ENCODE measurements at regions not wholly inside any gene's neighbourhood (a gene's known extent, or its start where the extent isn't known, plus 50 kb on each side); places are given as distances from the start of the nearest gene placed in this dataset.

DNA sequence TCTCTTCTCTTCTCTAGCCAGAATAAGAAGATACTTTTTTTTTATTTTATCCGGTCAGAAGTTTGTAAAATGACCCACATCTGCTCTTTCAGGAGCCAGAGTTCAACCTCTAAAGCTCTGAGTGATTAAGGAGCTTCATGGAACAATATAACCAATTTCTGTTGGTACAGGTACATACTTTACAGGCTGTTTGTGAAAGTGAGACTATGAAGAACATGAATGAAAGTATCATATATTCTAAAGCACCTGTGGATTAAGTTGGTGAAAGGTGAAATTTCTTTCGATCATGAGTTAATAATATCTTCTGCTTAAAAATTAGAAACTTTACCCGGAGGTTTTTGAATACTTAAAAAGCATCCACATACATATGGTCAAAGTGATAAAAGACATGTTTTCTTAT, 65.2 kb downstream of the DMRT2 start:
- no peak overlapping the region for H3K4me3 ChIP-seq (replicated peaks in 1 of 4; ENCODE audit: control extremely low read depth in 1 of 4, insufficient read depth in 1 of 4, low read depth in 3 of 4, low read length in 4 of 4)
- no peak for TF ChIP-seq EZH2 (IDR thresholded peaks at IDR 0.05; ENCODE audit: low read length, missing control alignments)
- TF ChIP-seq, protein P1, sequence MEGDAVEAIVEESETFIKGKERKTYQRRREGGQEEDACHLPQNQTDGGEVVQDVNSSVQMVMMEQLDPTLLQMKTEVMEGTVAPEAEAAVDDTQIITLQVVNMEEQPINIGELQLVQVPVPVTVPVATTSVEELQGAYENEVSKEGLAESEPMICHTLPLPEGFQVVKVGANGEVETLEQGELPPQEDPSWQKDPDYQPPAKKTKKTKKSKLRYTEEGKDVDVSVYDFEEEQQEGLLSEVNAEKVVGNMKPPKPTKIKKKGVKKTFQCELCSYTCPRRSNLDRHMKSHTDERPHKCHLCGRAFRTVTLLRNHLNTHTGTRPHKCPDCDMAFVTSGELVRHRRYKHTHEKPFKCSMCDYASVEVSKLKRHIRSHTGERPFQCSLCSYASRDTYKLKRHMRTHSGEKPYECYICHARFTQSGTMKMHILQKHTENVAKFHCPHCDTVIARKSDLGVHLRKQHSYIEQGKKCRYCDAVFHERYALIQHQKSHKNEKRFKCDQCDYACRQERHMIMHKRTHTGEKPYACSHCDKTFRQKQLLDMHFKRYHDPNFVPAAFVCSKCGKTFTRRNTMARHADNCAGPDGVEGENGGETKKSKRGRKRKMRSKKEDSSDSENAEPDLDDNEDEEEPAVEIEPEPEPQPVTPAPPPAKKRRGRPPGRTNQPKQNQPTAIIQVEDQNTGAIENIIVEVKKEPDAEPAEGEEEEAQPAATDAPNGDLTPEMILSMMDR (conservative IDR thresholded peaks at IDR 0.05 in 1 of 2, IDR thresholded peaks at IDR 0.05 in 1 of 2; ENCODE audit: low read depth in 1 of 2, low read length in 2 of 2) = no peak
- no peaks in the 10 kb centered on the region for H3K4me1 ChIP-seq (ENCODE audit: control insufficient read depth, extremely low read depth, insufficient read depth, low read length)
- no peak for DNase-seq (ENCODE audit: low read depth in 2 of 2)
- H3K4me2 ChIP-seq (ENCODE audit: extremely low read depth, insufficient read depth, low read length) = no peak overlapping the region
- H3K27ac ChIP-seq (ENCODE audit: insufficient read depth, low read length) = no peak overlapping the region
- H3K9me3 ChIP-seq (ENCODE audit: control insufficient read depth, insufficient read depth, low read depth, low read length) = no peaks in the 10 kb centered on the region
- no peaks in the 10 kb centered on the region for H3K79me2 ChIP-seq (ENCODE audit: control insufficient read depth, insufficient read depth, low read length)
- no peaks in the 10 kb centered on the region for H3K27me3 ChIP-seq (ENCODE audit: control insufficient read depth, insufficient read depth, low read length)
- H3K36me3 ChIP-seq (ENCODE audit: control insufficient read depth, insufficient read depth, low read length) = no peaks in the 10 kb centered on the region
- no peak overlapping the region for H2AFZ ChIP-seq (ENCODE audit: low read length)
- no peaks in the 10 kb centered on the region for H4K20me1 ChIP-seq (ENCODE audit: control insufficient read depth, extremely low read depth, insufficient read depth, low read length)
- no peak overlapping the region for H3K9ac ChIP-seq (ENCODE audit: insufficient read depth, low read length)

DNA sequence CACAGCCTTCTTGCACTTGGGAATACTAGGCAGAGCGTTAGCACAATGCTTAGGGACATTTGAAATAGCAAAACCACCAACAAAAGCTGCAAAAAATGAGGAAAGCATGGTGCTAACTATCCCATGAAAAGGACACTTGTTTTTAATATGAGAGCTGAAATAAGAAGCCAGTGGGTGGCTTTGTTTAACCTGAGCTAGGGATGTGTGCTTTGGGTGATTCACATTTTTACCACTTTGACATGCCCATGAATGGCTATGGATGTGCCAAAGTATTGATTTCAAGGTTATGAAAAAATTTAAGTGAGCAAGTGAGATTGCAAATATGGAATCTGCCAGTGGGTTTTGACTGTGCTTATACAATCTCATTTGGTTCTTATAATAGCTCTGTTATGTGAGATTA, 67.3 kb downstream of the DMRT2 start:
- no peaks in the 10 kb centered on the region for H3K79me2 ChIP-seq (ENCODE audit: control insufficient read depth, insufficient read depth, low read length)
- no peak for TF ChIP-seq EZH2 (IDR thresholded peaks at IDR 0.05; ENCODE audit: low read length, missing control alignments)
- TF ChIP-seq, protein P1 (conservative IDR thresholded peaks at IDR 0.05 in 1 of 2, IDR thresholded peaks at IDR 0.05 in 1 of 2; ENCODE audit: low read depth in 1 of 2, low read length in 2 of 2) = no peak
- H3K9ac ChIP-seq (ENCODE audit: insufficient read depth, low read length) = no peak overlapping the region
- H4K20me1 ChIP-seq (ENCODE audit: control insufficient read depth, extremely low read depth, insufficient read depth, low read length) = no peaks in the 10 kb centered on the region
- no peaks in the 10 kb centered on the region for H3K4me1 ChIP-seq (ENCODE audit: control insufficient read depth, extremely low read depth, insufficient read depth, low read length)
- no peak overlapping the region for H3K4me3 ChIP-seq (replicated peaks in 1 of 4; ENCODE audit: control extremely low read depth in 1 of 4, insufficient read depth in 1 of 4, low read depth in 3 of 4, low read length in 4 of 4)
- no peak overlapping the region for H2AFZ ChIP-seq (ENCODE audit: low read length)
- H3K9me3 ChIP-seq (ENCODE audit: control insufficient read depth, insufficient read depth, low read depth, low read length) = no peaks in the 10 kb centered on the region
- H3K27ac ChIP-seq (ENCODE audit: insufficient read depth, low read length) = no peak overlapping the region
- no peak for DNase-seq (ENCODE audit: low read depth in 2 of 2)
- H3K4me2 ChIP-seq (ENCODE audit: extremely low read depth, insufficient read depth, low read length) = no peak overlapping the region
- no peaks in the 10 kb centered on the region for H3K27me3 ChIP-seq (ENCODE audit: control insufficient read depth, insufficient read depth, low read length)
- H3K36me3 ChIP-seq (ENCODE audit: control insufficient read depth, insufficient read depth, low read length) = no peaks in the 10 kb centered on the region

DNA sequence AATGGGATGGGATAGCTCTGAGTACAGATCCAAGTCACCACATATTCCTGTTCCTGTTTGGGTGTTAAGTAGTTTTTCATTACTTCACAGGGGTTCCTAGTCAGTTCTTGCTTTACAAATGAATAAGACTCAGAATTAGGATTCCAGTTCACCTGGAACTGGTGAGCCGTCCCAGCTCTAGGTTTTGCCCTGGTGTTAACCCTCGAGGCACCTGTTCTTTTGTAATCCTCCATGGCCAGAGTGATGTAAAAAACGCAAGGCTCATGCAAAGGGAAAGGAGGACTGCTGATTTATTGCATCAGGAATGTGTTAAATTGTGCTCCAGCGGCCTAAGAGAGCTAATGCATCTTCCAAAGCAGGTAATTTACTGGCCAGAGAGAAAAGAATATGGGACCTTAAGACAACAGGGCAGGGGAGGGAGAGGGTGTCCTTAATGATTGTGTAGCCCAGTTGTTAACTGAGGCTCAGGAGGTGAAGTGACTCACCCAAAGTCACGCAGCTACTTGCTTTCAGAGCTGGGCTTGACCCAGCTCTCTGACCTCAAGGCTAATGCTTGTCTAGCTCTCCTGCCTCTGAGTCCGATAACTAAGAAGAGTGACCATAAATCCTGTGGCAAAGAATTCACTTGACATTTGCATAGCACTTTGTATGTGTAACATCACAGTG, 70.5 kb downstream of the DMRT2 start:
- H3K36me3 ChIP-seq (ENCODE audit: control insufficient read depth, insufficient read depth, low read length) = no peaks in the 10 kb centered on the region
- no peaks in the 10 kb centered on the region for H3K4me1 ChIP-seq (ENCODE audit: control insufficient read depth, extremely low read depth, insufficient read depth, low read length)
- H3K27me3 ChIP-seq (ENCODE audit: control insufficient read depth, insufficient read depth, low read length) = no peaks in the 10 kb centered on the region
- H4K20me1 ChIP-seq (ENCODE audit: control insufficient read depth, extremely low read depth, insufficient read depth, low read length) = no peaks in the 10 kb centered on the region
- TF ChIP-seq EZH2 (IDR thresholded peaks at IDR 0.05; ENCODE audit: low read length, missing control alignments) = no peak
- TF ChIP-seq, protein P1 (conservative IDR thresholded peaks at IDR 0.05 in 1 of 2, IDR thresholded peaks at IDR 0.05 in 1 of 2; ENCODE audit: low read depth in 1 of 2, low read length in 2 of 2) = no peak
- H3K4me2 ChIP-seq (ENCODE audit: extremely low read depth, insufficient read depth, low read length) = no peak overlapping the region
- no peak overlapping the region for H3K4me3 ChIP-seq (replicated peaks in 1 of 4; ENCODE audit: control extremely low read depth in 1 of 4, insufficient read depth in 1 of 4, low read depth in 3 of 4, low read length in 4 of 4)
- no peaks in the 10 kb centered on the region for H3K9me3 ChIP-seq (ENCODE audit: control insufficient read depth, insufficient read depth, low read depth, low read length)
- H3K27ac ChIP-seq (ENCODE audit: insufficient read depth, low read length) = no peak overlapping the region
- no peak for DNase-seq (ENCODE audit: low read depth in 2 of 2)
- H3K79me2 ChIP-seq (ENCODE audit: control insufficient read depth, insufficient read depth, low read length) = no peaks in the 10 kb centered on the region
- H2AFZ ChIP-seq (ENCODE audit: low read length) = no peak overlapping the region
- H3K9ac ChIP-seq (ENCODE audit: insufficient read depth, low read length) = no peak overlapping the region

All from fibroblast of lung (primary cell).